ENCODE measurements at regions not wholly inside any gene's neighbourhood (a gene's known extent, or its start where the extent isn't known, plus 50 kb on each side); places are given as distances from the start of the nearest gene placed in this dataset.

DNA sequence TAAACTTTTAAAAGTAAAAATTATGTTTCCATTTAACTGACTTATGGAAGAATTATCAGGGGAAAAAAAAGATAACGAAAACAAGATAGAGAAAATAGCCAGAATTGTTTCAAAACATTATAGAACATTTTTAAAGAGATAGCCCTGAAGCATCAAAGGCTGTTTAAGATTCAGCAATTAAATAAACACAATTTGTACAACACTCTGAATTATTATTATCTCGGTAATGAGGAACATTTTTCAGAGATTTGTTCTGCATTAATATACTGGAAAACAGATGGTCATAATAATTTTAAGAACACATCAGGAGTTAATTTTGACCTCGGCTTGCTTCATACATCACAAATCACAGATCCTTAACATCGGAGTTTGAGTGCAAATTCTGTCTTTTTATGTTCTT lies 643.8 kb downstream of the SORCS1 start:
- no peaks in the 10 kb centered on the region for H3K9me3 Mint-ChIP-seq
- H3K36me3 Mint-ChIP-seq (ENCODE audit: low read depth): no peaks in the 10 kb centered on the region
- no peak overlapping the region for H3K27ac Mint-ChIP-seq
- no peak overlapping the region for H3K4me3 Mint-ChIP-seq
- ATAC-seq (replicated peaks): no peak
- no peaks in the 10 kb centered on the region for H3K4me1 Mint-ChIP-seq
- H3K27me3 Mint-ChIP-seq: no peaks in the 10 kb centered on the region

DNA sequence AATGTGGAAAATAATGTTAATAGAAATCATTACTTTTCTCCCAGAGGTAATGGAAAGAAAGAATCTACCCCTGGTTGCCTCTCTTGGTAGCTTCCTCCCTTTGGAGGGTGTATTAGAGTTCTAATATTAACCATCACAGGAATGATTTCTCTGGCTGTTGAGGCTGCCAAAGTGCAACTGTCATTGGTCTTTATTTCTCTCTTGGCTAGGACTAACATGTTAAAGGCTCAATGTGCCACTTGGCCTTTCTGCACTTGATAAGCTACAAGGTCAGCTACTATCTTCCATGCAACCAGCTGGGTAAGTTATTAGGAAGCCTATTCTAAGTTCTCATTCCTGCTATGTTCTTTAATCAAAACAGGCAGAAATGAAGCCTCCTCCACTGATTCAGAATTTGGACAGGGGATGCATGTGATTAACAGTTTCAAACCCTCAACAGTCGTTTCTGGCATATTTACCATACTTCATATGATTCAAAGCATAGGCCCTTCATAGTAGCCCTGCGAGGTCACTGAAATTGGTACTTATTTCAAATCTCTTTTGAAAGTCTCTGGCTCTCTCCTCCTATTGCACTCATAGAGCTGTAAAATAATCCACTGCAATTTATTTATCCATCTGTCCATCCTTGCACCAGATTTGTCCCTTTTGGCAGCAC lies 645.0 kb downstream of the SORCS1 start:
- ATAC-seq (replicated peaks): no peak
- Mint-ChIP-seq H3K27me3 (no peaks in the 10 kb centered on the region), H3K27ac (no peak overlapping the region), H3K9me3 (no peaks in the 10 kb centered on the region), H3K4me3 (no peak overlapping the region), H3K4me1 (no peaks in the 10 kb centered on the region), H3K36me3 (ENCODE audit: low read depth) (no peaks in the 10 kb centered on the region)

DNA sequence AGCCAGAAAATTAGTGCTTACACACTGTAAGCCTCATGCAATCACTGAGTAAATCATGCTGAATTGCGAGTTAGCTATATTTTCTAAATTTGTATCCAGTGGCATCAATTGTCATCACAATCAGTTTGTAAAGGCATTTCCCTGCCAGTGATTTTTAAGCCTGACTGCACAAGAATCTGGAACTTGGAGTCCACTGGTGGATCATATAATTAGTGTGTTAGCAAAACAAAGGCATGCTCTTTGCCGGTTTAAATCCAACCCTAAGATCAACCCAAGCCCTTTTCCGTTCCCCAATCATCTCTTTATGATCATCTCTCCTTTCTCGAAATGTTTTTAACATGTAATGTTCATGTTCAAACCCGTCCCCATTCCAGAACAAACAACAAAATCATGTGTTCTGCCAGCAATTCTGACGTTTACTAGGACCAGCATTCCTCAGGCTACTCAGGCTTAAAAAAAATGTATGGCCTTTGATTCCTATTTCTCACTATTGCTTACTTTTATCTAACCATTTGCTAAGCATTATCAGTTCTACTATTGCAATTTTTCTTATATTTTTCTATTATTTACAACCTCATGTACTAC lies 649.2 kb downstream of the SORCS1 start:
- H3K36me3 Mint-ChIP-seq (ENCODE audit: low read depth): no peaks in the 10 kb centered on the region
- no peak for ATAC-seq (replicated peaks)
- H3K27ac Mint-ChIP-seq: no peak overlapping the region
- no peaks in the 10 kb centered on the region for H3K9me3 Mint-ChIP-seq
- no peaks in the 10 kb centered on the region for H3K4me1 Mint-ChIP-seq
- H3K4me3 Mint-ChIP-seq: no peak overlapping the region
- no peaks in the 10 kb centered on the region for H3K27me3 Mint-ChIP-seq

DNA sequence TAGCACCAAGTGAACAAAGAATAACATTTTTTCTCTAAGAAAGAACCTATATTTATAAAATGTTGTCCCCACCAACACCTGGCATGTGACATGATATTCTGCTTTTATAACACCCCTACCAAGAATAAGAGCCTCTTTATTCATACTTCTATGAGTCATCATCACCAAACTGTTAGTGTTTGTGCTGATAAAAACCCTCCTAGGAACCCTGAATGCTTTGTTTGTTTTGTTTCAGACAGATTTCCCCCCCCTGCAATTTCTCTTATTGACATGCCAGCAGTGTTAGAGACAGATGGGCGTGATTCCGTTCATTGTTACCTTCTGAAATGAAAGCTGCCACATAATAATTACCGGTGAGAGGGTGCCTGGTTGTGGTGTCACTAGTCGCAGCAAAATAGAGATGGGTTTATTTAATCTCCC lies 651.1 kb downstream of the SORCS1 start:
- Mint-ChIP-seq H3K4me1 (no peaks in the 10 kb centered on the region), H3K4me3 (no peak overlapping the region), H3K27me3 (no peaks in the 10 kb centered on the region), H3K27ac (no peak overlapping the region), H3K9me3 (peaks cover 4% of the 10 kb centered on the region), H3K36me3 (ENCODE audit: low read depth) (no peaks in the 10 kb centered on the region)
- ATAC-seq (replicated peaks): no peak

DNA sequence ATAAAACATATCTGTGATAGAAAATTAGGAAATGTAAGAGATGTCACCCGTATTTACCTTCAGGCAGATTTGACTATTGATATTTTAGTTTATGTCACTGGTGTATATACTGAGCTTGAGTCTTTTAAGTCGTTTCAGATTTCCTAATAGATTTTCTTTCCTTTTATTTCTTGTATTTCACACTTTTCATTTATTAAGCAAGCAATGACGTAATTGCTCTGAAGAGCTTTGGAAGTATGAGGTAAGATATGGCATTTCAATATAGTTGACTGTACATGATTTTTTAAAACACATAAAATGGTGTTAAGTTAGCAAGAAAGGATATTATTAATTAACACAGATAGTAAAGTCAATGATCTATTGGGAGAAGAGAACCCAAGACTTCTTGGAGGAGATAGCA lies 652.6 kb downstream of the SORCS1 start:
- H3K9me3 Mint-ChIP-seq: peaks cover 12% of the 10 kb centered on the region
- no peak overlapping the region for H3K27ac Mint-ChIP-seq
- H3K4me3 Mint-ChIP-seq: no peak overlapping the region
- no peaks in the 10 kb centered on the region for H3K4me1 Mint-ChIP-seq
- ATAC-seq (replicated peaks): no peak
- H3K27me3 Mint-ChIP-seq: no peaks in the 10 kb centered on the region
- no peaks in the 10 kb centered on the region for H3K36me3 Mint-ChIP-seq (ENCODE audit: low read depth)

DNA sequence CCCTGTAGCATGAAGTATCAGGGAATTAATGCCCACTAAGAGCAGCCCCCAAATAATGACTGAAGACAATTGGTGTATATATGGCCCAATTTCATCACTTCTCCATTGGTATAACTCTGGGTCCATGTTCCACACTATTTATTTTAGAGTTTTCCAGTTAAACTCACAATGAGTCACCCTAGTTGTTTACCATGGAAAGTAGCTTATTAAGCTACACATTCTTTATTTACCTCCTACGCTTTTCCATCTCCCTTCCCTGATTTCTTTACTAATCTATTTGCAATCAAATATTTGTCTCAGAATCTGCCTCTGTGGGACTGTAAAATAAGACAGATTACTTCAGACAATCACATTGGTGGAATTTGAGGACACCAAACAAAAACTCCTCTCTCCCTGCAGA lies 655.6 kb downstream of the SORCS1 start:
- Mint-ChIP-seq H3K27ac (no peak overlapping the region), H3K9me3 (peaks cover 12% of the 10 kb centered on the region), H3K4me3 (no peak overlapping the region), H3K36me3 (ENCODE audit: low read depth) (no peaks in the 10 kb centered on the region), H3K4me1 (no peaks in the 10 kb centered on the region), H3K27me3 (no peaks in the 10 kb centered on the region)
- ATAC-seq (replicated peaks): no peak

DNA sequence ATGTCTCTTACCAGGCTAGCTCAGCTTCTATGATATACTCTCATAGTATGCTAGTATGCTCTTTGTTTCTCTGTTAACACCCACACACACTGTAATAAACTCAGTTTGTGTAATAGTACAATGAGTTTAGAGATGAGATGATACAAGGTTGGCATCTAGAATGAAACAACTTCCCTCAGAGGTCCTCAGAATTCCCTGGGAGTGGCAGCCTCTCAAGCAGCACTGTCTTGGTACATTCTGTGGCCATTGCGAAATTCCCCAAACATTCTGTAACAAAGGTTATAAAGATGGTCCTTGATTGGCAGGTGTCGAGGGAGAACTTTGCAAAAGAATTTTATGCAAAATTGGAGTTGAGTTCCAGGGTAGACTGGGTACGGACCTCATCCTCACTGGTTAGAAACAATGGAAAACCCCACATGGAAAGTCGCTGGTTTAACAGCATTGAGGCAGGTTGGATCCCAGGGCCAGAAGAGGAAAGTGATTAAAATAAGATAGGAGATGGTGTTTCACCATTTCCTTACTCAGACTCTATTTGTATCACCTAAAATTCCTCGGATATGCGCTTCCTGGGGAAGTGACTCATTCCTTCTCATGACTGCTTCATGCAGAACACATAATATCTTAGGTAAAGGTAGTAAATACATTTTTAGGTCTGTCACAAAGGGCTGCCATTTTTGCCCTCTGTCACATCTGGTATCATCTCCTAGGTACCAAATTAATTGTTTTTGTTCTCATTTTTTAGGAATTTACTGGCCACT lies 657.8 kb downstream of the SORCS1 start:
- H3K27me3 Mint-ChIP-seq: no peaks in the 10 kb centered on the region
- no peaks in the 10 kb centered on the region for H3K4me1 Mint-ChIP-seq
- H3K36me3 Mint-ChIP-seq (ENCODE audit: low read depth): no peaks in the 10 kb centered on the region
- peaks cover 17% of the 10 kb centered on the region for H3K9me3 Mint-ChIP-seq
- H3K4me3 Mint-ChIP-seq: no peak overlapping the region
- H3K27ac Mint-ChIP-seq: no peak overlapping the region
- ATAC-seq (replicated peaks): no peak

DNA sequence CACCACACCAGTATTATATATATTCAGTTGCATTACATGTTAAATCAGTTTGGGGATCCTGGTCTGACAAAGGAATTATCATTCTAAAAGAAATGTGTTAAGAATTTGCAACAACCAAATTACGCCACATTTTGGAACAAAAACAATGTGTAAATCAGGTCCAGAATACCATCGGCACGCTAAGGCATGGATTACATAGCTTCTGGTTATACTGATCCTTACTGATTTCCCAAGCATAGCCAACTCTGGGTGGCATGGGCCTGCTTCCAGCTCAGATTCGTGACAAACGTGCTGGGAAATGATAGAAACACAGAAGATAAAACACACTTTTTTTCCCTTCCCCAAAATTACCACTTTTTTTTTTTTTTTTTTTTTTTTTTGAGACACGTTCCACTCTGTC lies 660.0 kb downstream of the SORCS1 start:
- ATAC-seq (replicated peaks): no peak
- Mint-ChIP-seq H3K9me3 (peaks cover 25% of the 10 kb centered on the region), H3K27ac (no peak overlapping the region), H3K27me3 (no peaks in the 10 kb centered on the region), H3K36me3 (ENCODE audit: low read depth) (no peaks in the 10 kb centered on the region), H3K4me1 (no peaks in the 10 kb centered on the region), H3K4me3 (no peak overlapping the region)

DNA sequence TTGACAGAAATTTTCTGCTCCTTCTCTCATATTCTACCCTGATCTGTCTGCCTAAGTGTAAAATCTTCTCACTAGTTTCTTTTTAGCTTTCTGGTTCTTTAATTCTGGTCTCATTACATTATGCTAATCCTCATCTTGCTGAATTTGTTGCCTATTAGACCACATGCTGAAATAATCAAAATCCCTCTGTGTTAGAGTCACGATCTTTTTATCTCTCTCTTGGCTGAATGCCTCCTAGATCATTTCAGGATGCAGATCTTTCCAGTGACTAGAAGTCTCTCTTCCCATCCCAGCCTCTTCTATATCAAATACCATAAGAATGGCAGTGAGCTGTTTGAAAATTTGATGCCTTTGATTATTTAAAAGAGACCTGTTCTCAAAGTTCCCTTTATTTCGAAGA lies 661.9 kb downstream of the SORCS1 start:
- H3K9me3 Mint-ChIP-seq: peaks cover 30% of the 10 kb centered on the region
- H3K36me3 Mint-ChIP-seq (ENCODE audit: low read depth): no peaks in the 10 kb centered on the region
- no peaks in the 10 kb centered on the region for H3K4me1 Mint-ChIP-seq
- no peaks in the 10 kb centered on the region for H3K27me3 Mint-ChIP-seq
- no peak for ATAC-seq (replicated peaks)
- H3K4me3 Mint-ChIP-seq: no peak overlapping the region
- no peak overlapping the region for H3K27ac Mint-ChIP-seq

DNA sequence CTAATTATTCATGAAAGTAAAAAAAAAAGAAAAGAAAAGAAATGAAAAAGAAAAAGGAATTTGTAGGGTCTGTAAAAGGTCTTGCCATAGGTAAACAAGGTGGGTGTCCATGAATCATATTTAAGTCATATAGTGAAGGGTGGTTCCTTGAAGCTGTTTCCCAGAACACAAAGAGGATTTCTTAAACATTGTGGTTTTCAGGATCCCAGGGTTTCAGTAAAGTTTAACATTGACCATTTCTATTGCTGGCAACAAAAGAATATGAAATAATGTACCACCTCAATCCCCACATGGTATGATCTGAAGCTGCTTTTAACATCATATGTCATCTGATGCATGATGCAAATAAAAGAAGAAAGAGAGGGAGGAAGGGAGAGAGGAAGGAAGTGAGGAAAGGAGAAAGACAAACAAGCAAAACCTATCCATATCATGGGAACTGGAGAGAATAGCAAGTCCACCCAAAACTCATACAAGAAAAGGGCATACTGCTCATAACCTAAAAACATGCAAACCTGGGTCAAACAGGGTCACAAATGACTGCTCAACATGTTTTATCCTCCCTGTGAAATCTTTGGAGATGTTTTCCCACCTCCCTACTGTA lies 663.5 kb downstream of the SORCS1 start:
- Mint-ChIP-seq H3K4me3 (no peak overlapping the region), H3K27ac (no peak overlapping the region), H3K27me3 (no peaks in the 10 kb centered on the region), H3K9me3 (peaks cover 28% of the 10 kb centered on the region), H3K4me1 (no peaks in the 10 kb centered on the region), H3K36me3 (ENCODE audit: low read depth) (no peaks in the 10 kb centered on the region)
- ATAC-seq (replicated peaks): no peak

DNA sequence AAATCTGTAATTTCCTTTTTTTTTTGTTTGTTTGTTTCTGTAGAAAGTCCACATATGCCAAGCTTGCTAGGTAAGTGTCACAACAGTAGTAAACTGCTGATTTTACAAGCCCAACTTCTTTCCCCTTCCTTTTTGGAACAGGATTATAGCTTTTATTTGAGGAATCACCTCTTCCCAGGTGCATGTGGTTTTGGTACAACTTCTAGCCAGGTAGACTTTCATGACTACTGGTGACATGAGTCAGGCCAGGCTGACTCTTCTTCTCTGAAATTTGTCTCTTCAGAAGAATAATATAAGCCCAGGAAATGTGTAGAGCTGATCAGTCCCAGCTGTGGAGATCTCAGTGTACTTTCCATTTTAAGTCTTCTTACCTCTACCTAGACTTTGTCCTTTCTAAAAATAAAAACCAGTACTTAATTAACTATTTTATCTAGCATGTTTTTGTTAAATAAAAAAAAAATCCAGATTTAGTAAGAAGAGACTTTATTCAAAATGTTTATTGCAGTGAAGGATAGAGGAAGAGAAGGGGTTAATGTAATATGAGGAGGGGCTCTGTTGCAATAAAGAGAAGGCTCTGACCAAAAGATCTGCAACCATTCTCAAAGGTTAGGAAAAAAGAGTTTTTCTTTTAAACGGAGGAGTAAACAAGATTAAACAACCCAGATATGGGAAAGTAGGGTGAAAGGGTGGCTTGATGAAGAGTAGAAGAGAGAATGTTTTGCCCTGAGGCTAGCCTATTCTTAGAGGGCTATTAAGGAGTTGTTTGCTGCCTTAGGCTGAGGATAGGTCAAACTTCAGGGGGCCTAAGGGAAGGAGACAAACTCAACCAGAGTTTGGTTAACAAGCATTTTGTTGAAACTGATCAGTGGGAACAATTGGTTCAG lies 664.2 kb downstream of the SORCS1 start:
- H3K4me1 Mint-ChIP-seq: no peaks in the 10 kb centered on the region
- H3K36me3 Mint-ChIP-seq (ENCODE audit: low read depth): no peaks in the 10 kb centered on the region
- H3K4me3 Mint-ChIP-seq: no peak overlapping the region
- no peak for ATAC-seq (replicated peaks)
- H3K27ac Mint-ChIP-seq: no peak overlapping the region
- no peaks in the 10 kb centered on the region for H3K27me3 Mint-ChIP-seq
- H3K9me3 Mint-ChIP-seq: peaks cover 31% of the 10 kb centered on the region

DNA sequence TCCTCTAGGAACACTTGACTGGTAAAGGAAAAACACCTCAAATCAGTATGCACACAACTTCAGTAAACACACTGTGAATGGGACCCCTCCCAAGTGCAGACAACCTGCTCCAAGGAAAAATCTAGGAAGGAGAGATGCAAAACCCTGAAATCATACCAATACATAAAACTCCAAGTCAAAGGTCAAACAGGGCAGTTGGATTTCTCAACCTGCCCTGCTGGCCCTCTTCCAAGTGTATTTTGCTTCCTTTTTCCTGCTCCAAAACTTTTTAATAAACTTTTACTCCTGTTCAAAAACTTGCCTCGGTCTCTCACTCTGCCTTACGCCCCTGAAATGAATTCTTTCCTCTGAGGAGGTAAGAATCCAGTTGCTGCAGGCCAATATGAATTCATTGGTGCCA lies 665.1 kb downstream of the SORCS1 start:
- no peaks in the 10 kb centered on the region for H3K27me3 Mint-ChIP-seq
- no peak for ATAC-seq (replicated peaks)
- no peaks in the 10 kb centered on the region for H3K4me1 Mint-ChIP-seq
- H3K27ac Mint-ChIP-seq: no peak overlapping the region
- H3K36me3 Mint-ChIP-seq (ENCODE audit: low read depth): no peaks in the 10 kb centered on the region
- H3K4me3 Mint-ChIP-seq: no peak overlapping the region
- peaks cover 33% of the 10 kb centered on the region for H3K9me3 Mint-ChIP-seq

DNA sequence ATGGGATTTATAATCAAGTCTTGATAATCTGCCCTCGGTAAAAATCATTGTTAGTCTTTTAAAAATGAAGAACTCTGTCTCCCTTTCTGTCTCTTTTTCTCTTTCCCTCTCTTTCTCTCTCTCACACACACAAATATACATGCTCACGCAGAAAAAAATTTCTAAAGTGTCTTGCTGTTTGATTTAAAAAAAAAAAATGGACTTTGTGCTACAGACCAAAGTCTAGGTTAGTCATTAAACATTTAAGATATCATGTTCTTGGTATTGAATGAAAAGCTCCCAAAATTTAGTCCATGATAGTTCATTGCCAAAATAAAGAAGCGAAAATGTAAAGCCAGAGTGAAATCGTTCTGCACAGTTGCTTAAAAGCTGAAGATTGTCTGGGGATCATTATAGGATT lies 665.8 kb downstream of the SORCS1 start:
- H3K4me1 Mint-ChIP-seq: no peaks in the 10 kb centered on the region
- H3K27ac Mint-ChIP-seq: no peak overlapping the region
- H3K9me3 Mint-ChIP-seq: peaks cover 33% of the 10 kb centered on the region
- no peak for ATAC-seq (replicated peaks)
- no peaks in the 10 kb centered on the region for H3K36me3 Mint-ChIP-seq (ENCODE audit: low read depth)
- no peaks in the 10 kb centered on the region for H3K27me3 Mint-ChIP-seq
- H3K4me3 Mint-ChIP-seq: no peak overlapping the region

DNA sequence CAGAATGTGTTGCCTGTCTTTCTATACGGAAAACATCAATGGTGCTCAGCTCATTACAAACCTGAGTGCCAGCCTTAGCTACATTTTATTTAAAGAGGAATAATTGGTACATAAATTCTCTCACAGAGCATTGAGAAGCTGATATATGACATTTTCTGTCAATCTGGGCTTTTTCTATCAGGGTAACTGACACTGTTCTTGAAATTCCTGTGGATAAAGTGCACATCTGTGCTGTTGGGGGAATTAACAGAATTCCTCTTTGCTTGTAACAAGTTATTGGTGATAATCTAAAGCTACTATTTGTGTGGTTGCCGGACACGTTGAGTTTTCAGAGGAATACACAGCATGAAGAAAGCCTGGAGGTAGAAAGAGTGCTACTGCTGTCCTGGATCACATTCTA lies 668.6 kb downstream of the SORCS1 start:
- no peak overlapping the region for H3K4me3 Mint-ChIP-seq
- H3K4me1 Mint-ChIP-seq: no peaks in the 10 kb centered on the region

More for the DNA sequence above, 668.6 kb downstream of the SORCS1 start:
- ATAC-seq (replicated peaks): no peak
- Mint-ChIP-seq H3K9me3 (peaks cover 29% of the 10 kb centered on the region), H3K27ac (no peak overlapping the region), H3K36me3 (ENCODE audit: low read depth) (no peaks in the 10 kb centered on the region), H3K27me3 (no peaks in the 10 kb centered on the region)
